ENCODE measurements at regions not wholly inside any gene's neighbourhood (a gene's known extent, or its start where the extent isn't known, plus 50 kb on each side); places are given as distances from the start of the nearest gene placed in this dataset.

- intact Hi-C loops (cut with DNase I): no loop called here
- WGBS: 71% methylated on average over 1 of the region's 1 CpG
- no peaks in the 10 kb centered on the region for H3K4me1 ChIP-seq (replicated peaks)
- no peak overlapping the region for H3K4me3 ChIP-seq
- H3K36me3 ChIP-seq: no peaks in the 10 kb centered on the region
- DNase-seq (ENCODE audit: low spot score): no peak
- TF ChIP-seq CTCF (IDR thresholded peaks at IDR 0.05) (no peak), POLR2A (IDR thresholded peaks at IDR 0.05) (no peak), POLR2AphosphoS5 (IDR thresholded peaks at IDR 0.05) (no peak)
- no peak overlapping the region for H3K27ac ChIP-seq
- H3K27me3 ChIP-seq (replicated peaks; ENCODE audit: insufficient read depth): no peaks in the 10 kb centered on the region
- H3K9me3 ChIP-seq: no peaks in the 10 kb centered on the region
These were observed 315.0 kb upstream of the NDST4 start for GRCh38 chr4:115428455-115428854.

GRCh38 chr4:115424852-115425251 lies 311.4 kb upstream of the NDST4 start:
- DNase-seq (ENCODE audit: low spot score): no peak
- intact Hi-C loops (cut with DNase I): no loop called here
- H3K27me3 ChIP-seq (replicated peaks; ENCODE audit: insufficient read depth): no peaks in the 10 kb centered on the region
- H3K4me3 ChIP-seq: no peak overlapping the region
- TF ChIP-seq POLR2A (IDR thresholded peaks at IDR 0.05): no peak
- no peak for TF ChIP-seq CTCF (IDR thresholded peaks at IDR 0.05)
- no peak for TF ChIP-seq POLR2AphosphoS5 (IDR thresholded peaks at IDR 0.05)
- H3K36me3 ChIP-seq: no peaks in the 10 kb centered on the region
- no peaks in the 10 kb centered on the region for H3K9me3 ChIP-seq
- no peaks in the 10 kb centered on the region for H3K4me1 ChIP-seq (replicated peaks)
- H3K27ac ChIP-seq: no peak overlapping the region
- WGBS: 61% methylated on average over 1 of the region's 1 CpG

- intact Hi-C loops (cut with DNase I): no loop called here
- Histone ChIP-seq H3K4me3 (no peak overlapping the region), H3K27ac (no peak overlapping the region), H3K4me1 (replicated peaks) (no peaks in the 10 kb centered on the region), H3K9me3 (no peaks in the 10 kb centered on the region), H3K27me3 (replicated peaks; ENCODE audit: insufficient read depth) (no peaks in the 10 kb centered on the region), H3K36me3 (no peaks in the 10 kb centered on the region)
- DNase-seq (ENCODE audit: low spot score): no peak
- 85% methylated on average over 8 of the region's 8 CpGs for WGBS
- no peak for TF ChIP-seq POLR2AphosphoS5 (IDR thresholded peaks at IDR 0.05)
- no peak for TF ChIP-seq CTCF (IDR thresholded peaks at IDR 0.05)
- no peak for TF ChIP-seq POLR2A (IDR thresholded peaks at IDR 0.05)
These were observed 305.4 kb upstream of the NDST4 start for GRCh38 chr4:115418635-115419396.

GRCh38 chr4:115396034-115396433 lies 282.6 kb upstream of the NDST4 start:
- intact Hi-C loops (cut with DNase I): no loop called here

More at GRCh38 chr4:115396034-115396433, 282.6 kb upstream of the NDST4 start:
- no peaks in the 10 kb centered on the region for H3K4me1 ChIP-seq (replicated peaks)
- H3K27ac ChIP-seq: no peak overlapping the region
- no peaks in the 10 kb centered on the region for H3K27me3 ChIP-seq (replicated peaks; ENCODE audit: insufficient read depth)
- H3K4me3 ChIP-seq: no peak overlapping the region
- H3K36me3 ChIP-seq: no peaks in the 10 kb centered on the region
- H3K9me3 ChIP-seq: no peaks in the 10 kb centered on the region
- no peak for DNase-seq (ENCODE audit: low spot score)
- no peak for TF ChIP-seq POLR2AphosphoS5 (IDR thresholded peaks at IDR 0.05)
- no peak for TF ChIP-seq POLR2A (IDR thresholded peaks at IDR 0.05)
- no peak for TF ChIP-seq CTCF (IDR thresholded peaks at IDR 0.05)
